Embryonic facial prominence (tissue), 1 donor: ENCODE measurements at regions not wholly inside any gene's neighbourhood (a gene's known extent, or its start where the extent isn't known, plus 50 kb on each side); places are given as distances from the start of the nearest gene placed in this dataset.

Experiments
- DNase-seq: peaks from one replicate; pipeline ENCODE4 v3.0.0-alpha.2; 2016; ENCODE audit errors: extremely low spot score

- DNase-seq, result no peak
Measured at GRCh38 chr10:78913219-78914059, 155.3 kb upstream of the ZMIZ1 start.

DNA sequence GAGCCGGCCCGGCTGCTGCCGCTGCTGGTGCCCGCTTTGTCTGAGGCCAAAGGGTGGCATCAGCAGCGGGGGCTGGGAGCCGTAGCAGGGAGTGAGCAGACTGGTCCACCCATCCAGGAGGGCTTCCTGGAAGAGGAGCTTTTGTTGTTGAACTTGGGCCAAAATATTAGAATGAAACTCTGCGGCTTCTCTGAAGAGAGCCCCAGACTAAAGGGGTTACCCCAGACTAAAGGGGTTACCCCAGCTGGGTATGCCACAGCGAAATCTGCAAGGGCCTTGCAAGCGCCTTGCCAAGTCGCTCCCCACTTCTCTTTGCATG lies 154.7 kb upstream of the ZMIZ1 start:
- DNase-seq, result no peak

GRCh38 chr10:78914502-78915189 lies 154.1 kb upstream of the ZMIZ1 start:
- no peak for DNase-seq

DNA sequence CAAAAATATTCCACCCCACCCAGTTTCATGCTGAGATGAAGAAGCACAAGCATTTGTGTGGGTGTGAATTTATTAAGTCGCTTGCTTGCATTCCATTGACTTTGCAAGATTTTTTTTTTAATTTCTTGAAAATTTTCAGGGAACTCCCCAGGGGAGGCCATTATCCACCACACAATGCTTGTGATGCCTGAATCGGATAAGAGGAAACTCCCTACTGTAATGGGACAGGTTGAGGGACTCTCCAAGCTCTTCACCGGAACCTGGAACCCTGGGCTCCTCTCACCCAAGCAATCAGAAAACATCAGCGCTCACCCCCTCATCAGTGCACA lies 153.6 kb upstream of the ZMIZ1 start:
- DNase-seq, result no peak

GRCh38 chr10:78916227-78916626 lies 152.5 kb upstream of the ZMIZ1 start:
- DNase-seq, result no peak

DNA sequence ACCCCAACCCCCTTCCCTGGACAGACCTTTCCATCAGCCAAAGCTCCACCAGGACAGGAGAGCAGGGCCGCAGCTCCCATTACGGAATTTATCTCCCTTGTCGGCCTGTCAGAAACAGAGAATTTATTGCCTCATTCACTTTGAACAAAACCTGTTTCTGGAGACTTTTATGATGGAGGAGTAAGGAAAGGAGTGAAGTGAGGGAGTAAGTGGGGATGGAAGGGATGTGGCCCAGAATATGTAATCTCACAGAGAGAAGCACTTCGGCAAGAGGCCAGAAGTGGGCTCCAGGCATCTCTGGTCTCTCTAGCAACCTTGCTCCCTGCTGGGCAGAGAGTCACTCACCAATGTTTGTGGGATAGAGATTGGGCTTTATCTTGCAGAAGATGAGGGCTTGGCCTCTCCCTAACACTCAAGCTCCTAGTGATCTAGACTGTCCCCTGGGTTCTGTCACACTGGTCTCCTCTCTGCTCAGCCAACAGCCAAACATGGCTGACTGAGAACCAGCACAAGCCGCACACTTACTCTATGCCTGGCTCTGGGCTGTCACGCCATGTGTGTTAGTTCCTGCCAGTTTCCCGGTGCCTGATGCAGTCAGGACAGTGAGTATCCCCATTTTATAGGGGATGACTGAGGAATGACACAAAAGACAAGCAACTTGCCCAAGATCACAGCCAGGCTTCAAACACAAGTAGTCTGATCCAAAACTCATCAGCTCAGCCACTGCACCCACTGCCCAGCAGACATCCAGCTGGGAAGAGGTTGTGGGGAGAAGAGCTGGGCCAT lies 149.4 kb upstream of the ZMIZ1 start:
- DNase-seq, result no peak

- DNase-seq, result no peak
Measured at GRCh38 chr10:78920011-78920410, 148.8 kb upstream of the ZMIZ1 start.

DNA sequence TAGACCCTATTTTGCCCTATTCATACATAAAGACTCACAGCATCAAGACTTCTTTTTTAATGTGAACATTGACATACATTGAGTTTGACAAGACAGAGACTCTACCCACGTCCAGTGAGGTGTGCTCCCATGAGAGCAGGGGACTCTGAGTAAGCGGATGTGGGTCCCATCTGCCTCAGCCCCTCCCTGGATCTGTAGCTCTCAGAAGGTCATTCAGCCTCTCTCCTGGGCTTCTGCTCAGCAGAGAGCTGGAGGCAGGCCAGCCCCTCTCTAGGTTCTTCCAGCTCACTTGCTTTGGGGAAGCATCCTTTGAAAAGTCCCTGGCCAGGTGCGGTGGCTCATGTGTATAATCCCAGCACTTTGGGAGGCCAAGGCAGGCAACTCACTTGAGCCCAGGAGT lies 146.9 kb upstream of the ZMIZ1 start:
- no peak for DNase-seq

DNA sequence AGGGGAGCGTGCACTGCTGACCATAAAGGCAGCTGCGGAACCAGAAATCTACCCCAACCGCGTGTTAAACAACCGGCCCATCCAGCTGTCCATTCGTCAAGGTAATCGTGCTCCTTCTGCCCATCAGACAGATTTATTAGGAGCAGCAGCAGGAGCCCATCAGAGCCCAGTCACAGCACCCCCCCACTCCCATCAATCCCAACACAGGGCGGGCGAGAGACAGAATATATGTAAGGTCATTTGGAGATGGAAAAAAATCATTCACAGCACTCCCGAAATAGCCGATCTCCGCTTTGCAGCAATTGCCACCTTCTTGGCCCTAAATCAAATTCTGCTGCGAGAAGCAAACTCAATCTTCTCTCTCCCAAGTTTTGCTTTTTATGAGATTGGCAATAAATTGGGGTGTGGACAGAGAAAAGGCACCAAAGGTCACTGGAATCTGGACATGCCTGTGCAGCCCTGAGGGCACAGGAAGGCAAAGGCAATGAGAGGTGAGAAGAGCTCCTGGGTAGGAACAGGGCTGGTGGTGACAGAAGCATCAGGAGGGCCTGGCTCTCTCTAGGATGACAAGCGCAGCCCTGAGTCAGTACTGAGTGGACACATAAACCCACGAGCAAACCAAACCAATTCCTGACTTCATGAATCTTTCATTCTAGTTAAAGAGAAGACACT lies 145.0 kb upstream of the ZMIZ1 start:
- DNase-seq, result no peak

- DNase-seq, result no peak
Measured at GRCh38 chr10:78924319-78925003, 144.3 kb upstream of the ZMIZ1 start.

DNA sequence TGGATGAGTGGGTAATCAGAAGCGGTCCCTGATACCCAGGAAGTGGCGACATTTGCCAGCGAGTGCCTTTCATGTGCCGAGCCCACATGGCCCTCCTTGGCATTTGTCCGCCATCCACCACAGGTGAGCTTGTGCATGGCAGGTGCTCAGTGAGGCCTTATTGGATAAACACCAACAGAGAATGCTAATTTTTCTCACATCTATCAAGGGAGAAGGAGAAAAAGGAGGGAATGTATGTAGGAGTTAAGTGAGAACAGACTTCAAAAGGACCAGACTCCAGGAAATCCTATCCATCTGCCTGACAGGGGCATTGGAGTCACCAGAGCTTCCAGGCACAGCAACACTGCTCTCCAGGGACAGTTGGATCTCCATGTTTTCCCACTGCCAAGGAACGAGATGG lies 143.5 kb upstream of the ZMIZ1 start:
- no peak for DNase-seq

DNA sequence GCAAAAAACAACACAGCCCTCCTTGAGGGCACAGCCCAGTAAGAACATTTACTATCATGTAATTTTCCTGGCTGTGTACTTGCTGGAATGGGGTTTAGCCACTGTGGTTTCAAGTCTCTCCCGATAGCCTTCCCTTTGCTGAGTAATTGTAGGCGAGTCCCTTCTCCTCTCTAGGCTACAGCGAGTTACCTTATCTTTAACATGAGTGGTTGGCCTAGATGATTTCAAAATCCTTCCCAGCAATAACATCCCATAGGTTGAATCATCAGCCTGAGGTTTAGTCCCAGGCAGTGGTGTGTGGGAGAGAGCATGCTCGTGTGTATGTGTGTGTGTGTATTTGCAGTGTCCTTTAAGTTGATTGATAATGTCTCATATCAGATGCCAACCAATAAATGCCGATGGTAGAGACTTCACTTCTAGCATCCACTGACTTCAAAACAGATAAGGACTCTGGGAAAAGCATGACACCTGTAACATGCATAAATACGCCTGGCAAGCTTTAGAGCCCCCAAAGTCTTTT lies 142.9 kb upstream of the ZMIZ1 start:
- no peak for DNase-seq

GRCh38 chr10:78927257-78927995 lies 141.3 kb upstream of the ZMIZ1 start:
- no peak for DNase-seq

DNA sequence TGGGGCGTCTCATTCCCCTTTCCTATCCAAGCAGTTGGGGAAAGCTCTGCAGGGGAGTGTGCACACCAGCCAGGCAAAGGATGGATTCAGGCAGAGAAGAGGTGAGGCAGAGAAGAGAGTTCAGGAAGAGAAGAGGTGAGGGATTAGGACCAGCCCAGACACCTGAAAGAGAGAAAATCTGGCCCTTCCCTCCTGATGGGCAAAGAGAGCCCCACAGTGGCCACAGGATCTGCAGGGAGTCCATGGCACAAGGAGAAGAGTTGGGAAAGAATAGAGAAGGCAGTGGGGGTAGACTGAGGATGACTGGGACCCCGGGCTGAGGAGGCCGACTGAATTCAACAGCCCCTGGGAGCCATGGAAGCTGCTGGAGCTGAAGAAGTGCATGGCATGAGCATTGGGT lies 140.4 kb upstream of the ZMIZ1 start:
- no peak for DNase-seq

- no peak for DNase-seq
Measured at GRCh38 chr10:78929541-78929940, 139.2 kb upstream of the ZMIZ1 start.

- DNase-seq, result no peak
Measured at GRCh38 chr10:78931321-78932053, 137.3 kb upstream of the ZMIZ1 start.

- DNase-seq, result no peak
Measured at GRCh38 chr10:78932054-78932386, 136.7 kb upstream of the ZMIZ1 start.

GRCh38 chr10:78932861-78933260 lies 135.9 kb upstream of the ZMIZ1 start:
- no peak for DNase-seq

GRCh38 chr10:78933828-78934531 lies 134.8 kb upstream of the ZMIZ1 start:
- DNase-seq, result no peak

GRCh38 chr10:78934532-78934898 lies 134.3 kb upstream of the ZMIZ1 start:
- DNase-seq, result no peak
